HG03460 (cell line): ENCODE measurements at regions not wholly inside any gene's neighbourhood (a gene's known extent, or its start where the extent isn't known, plus 50 kb on each side); places are given as distances from the start of the nearest gene placed in this dataset.

Experiments used
- ATAC-seq: cut with Tn5 transposase; IDR thresholded peaks from one replicate; pipeline ENCODE4 v1.9.1; 2021; ENCODE audit not compliant: unreplicated experiment

DNA sequence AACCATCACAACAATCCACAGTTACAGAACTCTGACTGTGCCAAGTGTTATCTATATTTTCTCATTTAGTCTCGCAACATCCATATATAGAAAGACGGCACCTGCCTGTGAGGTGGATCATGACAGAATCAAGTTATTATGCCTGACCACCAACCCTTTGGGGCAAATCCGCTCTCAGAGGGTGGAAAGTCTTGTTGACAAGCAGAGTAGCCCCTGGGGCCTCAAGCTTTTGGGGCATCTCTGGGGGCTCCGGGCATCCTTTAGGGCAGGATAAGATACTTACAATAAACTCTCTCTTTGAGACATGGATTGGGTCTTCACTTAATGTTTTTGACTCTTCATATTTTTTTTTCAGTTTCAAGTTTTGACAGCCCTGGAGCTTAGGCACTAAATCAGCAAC is 150.5 kb upstream of the NAV2 start:
- ATAC-seq: no peak

DNA sequence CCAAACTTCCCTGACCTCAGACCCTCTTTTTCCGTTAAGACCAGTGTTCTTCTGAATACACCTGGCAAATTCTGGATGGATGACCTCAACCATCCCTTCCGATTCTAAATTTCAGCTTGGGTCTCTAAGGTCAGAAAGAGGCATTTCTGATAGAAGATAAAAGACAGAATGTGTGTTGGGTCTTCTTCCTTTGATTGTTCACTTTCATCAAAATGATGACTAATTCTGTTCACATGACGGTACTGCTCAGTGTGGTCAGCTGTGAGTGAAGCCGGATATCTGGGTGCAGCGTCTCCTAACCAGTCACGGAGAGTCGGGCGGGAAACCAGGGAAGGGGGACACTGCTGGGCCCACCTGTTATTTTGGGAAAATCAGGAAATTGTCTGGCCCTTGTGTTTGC is 151.6 kb upstream of the NAV2 start:
- ATAC-seq: no peak

DNA sequence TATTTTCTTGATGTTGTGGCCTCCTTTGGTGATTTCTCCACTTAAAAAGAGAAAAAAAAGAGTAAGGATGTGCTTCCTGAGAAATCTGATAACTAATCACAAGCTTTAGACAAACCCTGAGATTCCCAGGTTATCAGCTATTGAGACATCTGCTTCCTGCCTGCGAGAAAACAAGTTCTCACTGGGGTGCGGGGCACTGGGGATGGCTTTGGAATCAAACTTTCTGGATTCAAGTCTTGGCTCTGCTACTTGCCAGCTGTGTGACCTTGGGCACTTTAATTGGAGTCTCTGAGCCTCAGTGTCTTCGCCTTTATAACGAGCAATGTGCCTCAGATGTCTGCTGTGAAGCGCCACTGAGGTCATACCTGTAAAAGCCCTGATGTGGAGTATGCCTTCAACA is 152.5 kb upstream of the NAV2 start:
- no peak for ATAC-seq

DNA sequence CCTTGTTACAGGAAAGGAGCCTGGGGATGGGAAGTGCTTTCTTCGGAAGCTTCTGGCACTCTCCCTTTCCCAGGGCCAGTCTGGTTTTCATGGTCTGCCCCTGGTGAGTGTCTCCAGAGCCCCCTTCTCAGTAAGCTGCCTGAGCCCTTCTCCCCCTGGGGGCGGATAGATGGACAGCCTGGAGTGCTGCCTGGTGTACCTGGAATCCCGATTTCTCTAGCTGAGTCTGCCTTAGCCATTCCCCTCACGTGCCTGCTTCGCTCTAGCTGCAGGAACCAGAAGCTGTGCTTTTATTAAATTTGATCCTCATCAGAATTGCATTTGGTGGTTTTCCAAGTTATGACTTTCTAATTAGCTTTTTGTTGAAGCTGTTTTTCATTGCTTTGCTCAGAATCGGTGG is 152.9 kb upstream of the NAV2 start:
- no peak for ATAC-seq

DNA sequence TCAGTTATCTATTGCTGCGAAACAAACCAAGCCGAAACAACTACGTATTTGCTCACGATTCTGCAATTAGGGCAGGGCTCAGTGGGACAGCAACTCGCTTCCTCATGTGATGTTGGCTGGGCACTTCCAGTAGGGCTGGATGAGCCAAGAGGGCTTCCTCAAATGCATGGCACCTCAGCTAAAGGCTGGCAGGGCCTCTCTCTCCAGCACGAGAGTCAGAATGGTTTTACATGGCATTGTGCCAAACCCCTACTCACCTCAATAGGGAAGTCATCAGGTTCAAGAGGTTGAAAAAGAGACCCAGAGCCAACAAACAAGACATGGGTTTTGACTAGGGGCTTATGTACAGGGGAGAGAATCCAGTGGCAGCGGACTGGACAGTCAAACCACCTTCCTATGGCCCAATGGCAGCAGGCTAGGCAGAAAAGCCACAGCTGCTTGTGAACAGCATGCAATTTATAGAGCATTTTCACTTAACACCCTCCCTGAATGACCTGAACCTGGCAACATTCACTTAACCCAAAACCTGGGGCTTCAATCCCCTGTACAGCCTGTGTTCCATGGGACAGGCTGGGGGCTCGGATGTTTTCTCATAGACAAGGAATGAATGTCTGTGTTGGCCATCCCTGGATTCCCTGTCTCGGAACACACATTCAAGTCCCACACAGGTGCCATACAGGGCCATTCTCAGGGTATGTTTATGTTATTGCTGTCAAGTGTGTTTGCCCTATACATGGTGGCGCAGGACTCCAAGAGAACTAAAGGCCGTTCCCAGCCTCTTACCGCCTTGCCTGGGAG is 154.2 kb upstream of the NAV2 start:
- no peak for ATAC-seq

DNA sequence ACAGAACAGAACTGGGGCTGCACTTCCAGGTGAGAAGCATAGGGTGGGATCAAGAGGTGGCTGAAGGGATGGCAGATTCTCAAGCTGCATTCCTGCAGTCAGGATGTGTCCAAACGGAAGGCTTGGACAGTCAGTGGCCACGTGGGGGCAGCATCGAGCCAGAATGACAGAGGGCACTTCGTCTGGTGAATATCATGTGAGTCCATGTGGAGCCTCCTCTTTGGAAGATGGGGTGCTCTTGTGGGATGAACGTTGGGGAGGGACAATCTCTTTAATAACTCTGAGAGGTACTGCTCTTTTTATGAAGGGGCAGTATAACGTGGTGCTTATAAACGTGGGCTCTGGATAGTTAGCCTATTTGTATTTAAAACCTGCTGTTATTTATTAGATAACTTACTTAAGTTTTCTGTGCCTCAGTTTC is 154.9 kb upstream of the NAV2 start:
- no peak for ATAC-seq

DNA sequence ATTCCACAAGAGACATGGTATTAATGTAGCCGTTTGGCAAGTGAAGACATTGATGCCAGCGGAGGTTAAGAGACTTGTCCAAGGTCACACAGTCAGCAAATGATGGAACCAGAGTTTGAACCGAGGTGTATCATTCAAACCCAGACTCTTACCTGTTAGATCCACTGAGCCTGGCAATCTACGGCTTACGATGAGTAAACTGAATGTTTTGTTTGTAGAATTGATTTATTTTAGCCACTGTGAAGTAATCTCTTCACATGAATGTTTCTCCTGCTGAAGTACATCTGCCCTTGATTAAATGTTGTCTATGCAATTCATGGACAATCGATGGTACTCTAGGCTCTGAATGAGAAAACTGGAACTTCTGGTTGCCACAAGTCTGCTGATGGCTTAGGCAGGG is 155.5 kb upstream of the NAV2 start:
- ATAC-seq: no peak

DNA sequence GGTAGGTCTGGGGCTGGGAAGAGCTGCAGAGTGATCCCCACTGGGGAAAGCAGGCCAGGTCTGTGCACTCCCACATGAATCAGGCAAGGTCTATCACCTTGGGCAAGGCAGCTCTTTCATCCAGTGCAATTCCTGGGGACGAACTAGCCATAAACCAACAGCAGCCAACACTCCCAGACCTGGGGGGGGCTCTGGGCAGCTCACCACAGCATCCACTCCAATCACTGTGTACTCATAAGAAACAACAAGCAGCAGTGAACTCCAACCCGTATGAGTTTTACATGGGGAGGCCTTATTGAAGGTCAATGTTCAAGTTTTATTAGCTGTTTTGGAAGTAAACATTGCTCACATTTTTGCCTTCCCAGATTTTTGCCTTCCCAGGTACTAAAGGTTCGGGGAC is 157.4 kb upstream of the NAV2 start:
- no peak for ATAC-seq

DNA sequence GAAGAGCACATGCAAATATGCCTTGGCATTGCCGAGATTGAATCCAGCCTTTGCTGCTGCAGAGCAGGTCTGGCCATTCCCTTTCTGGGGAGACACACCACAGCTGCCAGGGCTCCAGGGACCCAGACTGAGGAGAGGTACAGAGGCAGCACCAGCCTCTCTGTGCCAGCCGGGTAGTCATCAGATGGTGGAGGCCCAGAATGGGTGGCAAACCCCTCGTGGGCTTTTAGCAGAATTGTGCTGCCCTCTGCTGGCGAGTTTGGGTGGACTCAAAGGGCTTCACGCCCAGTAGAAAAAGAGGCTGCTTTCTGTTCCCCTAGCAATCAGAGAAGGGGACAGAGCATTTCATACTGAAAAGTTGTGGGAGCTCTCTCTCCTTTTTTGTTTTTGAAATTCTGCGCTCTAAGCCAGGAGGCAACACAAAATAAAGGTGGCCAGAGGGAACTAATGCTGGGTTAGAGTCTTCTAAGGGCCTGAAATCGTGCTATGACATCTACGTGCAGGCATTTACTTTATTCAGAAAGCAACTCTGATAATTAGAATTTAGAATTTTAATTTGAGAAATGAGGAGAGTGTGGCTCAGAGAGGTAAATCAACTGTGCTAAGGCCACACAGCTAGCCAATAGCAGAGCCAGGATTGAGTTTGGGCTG is 158.8 kb upstream of the NAV2 start:
- ATAC-seq: peak; percentile 56

DNA sequence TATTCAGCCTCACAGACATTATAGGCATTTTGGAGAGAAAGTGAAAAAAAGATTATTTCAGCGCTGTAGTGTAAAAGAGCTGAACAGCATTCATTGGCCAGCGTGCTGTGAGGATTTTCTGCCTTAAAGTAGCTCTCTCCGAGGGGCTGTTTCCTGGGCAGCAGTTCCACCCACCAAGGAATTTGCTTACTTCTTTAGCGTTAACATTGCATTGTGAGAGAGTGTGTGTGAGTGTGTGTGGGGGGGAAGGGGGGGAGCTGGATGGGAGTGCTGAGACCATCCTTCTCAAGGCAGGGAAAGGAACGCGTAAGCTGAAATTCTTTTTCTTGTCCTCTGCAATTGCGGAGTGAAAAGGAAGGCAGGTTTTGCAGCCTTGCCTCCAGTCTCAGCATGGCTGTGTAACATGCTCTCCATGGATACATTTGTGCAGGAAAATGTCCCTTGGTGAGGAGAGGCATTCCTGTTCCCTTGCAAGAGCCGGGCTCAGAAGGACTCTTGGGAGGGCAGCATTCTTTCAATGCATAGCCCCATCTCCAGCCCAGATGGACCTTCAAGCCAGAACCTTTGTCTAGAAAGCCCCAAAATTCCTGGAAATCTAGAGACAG is 159.9 kb upstream of the NAV2 start:
- no peak for ATAC-seq

DNA sequence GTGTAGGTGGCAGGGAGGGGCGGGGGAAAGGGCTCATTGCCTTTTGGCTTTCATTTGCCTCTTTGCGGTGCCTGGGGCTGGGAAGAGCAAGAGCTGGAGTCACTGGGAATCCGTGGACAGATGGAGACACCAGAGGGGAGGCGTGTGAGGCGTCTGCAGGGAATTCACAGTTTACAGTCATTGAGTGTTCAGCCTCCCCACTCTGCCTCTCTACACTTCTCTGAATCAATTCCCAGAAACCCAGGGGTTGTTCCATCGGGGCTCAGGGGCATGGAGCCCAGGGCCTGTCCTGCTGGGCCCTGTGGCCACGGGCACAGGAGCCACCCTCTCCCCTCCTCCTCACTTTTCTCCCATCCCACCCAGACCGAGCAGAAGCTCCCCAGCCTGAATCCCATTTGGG is 160.5 kb upstream of the NAV2 start:
- ATAC-seq: no peak

DNA sequence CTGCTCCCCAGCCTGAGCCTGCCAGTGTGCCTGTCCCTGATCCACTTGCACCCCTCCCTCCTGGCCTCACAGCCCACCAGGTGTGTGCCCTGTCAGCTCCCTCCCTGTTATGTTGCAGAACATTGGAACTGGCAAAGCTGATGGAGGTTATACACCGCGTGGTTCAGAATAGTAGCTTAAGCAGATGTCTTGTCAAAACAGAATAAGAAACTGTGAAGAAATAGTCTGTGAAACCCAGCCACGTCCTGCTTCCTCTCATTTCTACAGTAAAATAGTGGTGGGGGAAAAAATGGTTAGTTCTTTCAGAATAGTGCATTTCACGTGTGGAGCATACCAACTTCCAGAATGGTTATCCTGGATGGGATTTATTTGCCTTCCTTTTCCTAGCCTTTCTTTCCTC is 161.2 kb upstream of the NAV2 start:
- no peak for ATAC-seq

DNA sequence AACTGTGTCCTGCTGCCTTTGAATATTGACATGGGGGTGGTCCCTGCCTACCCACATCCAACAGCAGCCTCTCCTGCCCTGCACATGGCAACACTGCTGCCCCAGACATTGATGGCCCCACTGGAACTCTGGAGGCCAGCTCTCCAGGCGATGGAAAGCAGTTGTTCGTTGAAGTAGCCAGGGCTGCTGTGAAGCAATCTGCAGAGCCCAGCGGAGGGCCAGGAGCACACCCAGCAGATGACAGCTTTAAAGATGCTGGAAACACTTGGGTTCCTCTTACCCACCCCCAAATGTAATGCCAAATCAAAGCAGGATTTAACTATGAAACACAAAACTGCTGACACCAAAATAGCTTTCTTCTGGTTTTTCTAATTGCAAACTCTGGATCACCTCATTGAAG is 165.6 kb upstream of the NAV2 start:
- no peak for ATAC-seq

DNA sequence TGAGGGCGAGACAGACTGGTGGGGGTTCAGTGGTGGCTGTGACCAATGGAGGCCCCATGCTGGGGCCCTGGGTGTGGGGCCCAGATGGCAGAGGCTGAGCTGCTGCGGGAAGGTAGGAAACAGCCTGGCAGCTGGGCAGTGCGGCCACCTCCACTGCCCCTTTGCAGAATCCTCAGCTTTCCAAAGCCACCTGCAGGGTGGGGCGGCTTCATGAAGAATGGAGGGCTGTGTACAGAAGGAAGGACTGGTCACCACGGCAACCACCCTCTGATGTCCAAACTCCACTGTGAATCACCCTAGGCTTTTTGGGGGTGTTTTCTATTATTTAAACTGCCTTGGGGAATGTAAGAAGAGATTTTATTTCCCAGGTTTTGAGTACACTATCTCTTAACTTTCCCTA is 166.3 kb upstream of the NAV2 start:
- no peak for ATAC-seq

DNA sequence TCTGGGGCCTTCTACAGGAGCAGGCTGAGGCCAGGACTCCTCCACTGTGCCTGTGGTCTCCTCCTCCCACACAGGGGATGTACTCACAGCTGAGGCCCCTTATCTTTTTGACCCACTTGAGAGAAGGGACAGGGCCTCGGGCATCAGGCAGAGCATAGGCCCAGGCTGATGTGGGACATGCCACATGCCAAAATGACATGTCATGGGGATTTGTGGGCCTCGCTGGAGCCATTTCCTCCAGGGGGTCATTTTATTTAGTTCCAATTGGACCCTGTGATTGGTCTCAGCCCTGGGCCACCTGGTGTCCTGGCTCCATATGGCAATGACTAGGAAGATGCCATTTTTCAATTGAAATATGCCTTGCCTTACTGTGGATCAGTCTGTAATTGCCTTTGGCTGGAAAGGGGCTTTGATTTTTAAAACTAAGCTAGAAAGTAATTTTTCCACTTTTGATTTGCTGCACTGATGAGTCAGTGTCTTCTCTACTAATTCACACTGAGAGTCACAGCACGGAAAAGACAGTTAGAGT is 171.1 kb upstream of the NAV2 start:
- no peak for ATAC-seq

DNA sequence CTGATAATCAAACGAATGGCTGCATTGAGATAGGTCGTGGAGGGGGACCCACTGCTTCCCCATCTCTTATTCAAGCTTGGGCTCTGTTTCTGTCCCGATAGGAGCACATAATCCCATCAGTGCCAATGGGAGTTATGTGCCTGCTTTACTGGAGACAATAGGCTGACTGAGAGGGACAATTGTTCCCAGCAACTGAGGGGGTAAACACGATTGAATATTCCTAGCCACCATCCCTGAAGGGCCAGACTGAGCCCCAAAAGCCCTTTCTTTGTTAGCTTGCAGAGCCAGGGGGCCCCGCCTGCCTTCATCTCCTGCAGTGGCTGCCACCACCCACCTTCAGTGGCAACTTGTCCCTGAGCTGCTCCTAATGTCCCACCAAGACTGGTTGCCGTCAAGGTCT is 172.8 kb upstream of the NAV2 start:
- ATAC-seq: no peak

DNA sequence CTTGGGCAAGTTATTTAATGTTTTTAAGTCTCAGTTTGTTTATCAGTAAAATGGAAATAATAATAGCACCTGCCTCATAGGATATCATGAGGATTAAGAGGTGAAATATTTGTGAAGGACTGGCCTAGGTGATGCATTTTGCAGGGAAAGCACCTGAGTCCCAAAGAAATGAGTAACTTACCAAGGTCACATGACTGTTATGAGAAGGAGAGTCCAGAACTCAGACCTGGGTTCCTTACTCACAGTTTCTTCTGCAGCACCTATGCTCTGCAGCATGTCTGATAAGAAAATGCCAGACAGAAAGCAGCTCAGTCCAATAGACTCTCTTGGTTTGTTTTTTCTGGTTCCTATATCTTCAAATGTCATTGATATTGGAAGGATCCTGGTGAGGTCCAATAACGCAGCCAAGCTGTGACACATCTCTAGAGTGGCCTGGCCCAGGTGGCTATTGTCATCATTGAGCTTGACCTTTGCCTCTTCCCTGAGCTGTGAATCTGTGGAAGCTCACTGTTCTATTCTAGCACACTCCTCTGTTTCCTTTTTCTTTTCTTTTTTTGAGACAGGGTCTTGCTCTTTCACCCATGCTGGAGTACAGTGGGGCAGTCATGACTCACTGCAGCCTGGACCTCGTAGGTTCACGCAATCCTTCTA is 174.7 kb upstream of the NAV2 start:
- ATAC-seq: no peak

DNA sequence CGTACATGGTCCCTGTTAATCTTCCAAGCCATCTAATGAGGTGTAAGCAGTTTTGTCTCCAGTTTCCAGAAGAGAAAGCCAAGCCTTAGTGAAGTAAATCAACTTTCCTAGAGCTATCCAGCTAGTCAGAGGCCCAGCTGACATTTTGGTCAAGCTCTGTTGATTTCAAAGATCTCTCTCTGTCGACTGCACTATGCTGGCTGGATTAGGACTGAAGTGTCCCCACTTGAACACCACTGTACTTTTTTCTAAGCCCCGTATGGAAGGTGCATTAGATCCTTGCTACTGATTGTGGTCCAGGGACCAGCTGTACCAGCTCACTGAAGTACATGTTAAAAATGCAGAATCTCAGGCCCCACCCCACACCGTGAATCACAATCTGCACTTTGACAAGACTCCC is 176.5 kb upstream of the NAV2 start:
- ATAC-seq: no peak

DNA sequence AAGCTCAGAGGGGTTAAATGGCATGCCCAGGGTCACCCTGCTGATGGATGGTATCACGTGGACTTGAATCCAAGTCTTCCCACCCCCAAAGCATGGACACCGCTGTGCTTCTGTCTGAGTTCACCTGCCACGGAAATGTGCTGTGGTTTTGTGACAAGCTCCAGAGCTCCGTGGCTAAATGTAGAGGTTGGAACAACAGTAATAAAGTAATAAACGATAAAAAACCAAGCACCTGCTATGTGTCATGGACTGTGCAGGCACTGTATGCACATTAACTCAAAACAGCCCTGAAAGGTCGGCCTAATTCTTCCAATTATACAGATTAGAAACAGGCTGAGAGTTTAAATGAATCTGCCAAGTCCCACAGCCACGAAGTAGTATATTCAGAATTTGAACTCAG is 182.1 kb upstream of the NAV2 start:
- no peak for ATAC-seq

DNA sequence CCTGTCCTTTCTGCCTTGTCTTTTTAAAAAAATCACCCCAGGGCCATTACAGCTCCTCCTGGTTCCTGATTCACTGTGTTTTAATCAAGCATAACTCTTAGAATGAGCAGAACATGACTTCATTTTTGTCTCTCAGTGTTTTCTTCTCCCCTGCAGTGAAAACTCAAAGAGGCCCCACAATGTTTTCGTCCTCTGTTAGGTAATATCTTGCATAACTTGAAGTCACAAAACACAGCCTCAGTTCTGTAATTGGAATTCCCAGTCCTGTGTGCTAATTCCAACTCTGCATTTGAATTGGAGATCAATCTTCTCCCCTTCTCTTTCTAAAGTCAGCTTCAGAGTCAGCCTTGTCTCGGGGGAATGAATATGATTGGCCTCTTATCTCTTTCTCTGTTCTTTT is 186.5 kb upstream of the NAV2 start:
- no peak for ATAC-seq

DNA sequence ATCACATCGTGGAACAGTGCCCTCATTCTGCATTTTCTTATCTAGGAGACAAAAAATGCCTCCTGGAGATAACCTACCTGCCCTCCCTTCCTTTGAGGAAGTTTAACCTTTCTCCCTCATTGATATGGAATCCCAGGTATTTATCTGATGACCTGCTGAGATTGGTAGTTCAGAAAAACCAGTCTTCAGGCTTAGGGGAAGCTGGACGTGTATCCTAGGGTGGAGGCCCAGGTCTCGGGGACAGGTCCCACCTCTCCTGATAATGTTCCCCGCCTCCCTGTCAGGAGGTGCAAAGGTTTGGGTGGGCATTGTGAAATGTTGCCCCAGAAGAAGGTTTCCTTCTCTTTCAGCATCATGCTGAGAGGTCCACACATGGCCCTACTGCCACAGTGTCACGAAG is 186.9 kb upstream of the NAV2 start:
- no peak for ATAC-seq

DNA sequence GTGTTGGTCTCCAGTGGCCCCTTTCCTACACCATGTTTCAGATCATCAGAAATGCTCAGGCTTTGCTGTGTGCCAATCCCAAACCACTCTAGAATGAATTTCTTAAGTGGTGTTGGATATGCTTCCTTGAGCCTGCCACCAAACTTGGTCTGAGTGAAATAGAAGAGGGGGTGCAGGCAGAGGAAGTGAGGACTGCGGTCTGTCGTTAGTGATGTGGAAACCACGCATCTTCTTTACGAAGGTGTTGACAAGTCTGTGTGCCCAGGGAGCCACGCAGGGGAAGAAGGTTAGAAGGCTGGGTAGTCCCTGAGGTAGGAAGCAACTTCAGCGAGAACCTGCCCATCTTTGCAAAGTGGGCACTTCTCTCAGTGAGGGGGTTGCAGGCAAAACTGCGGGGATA is 187.4 kb upstream of the NAV2 start:
- no peak for ATAC-seq
